ENCODE measurements at regions not wholly inside any gene's neighbourhood (a gene's known extent, or its start where the extent isn't known, plus 50 kb on each side); places are given as distances from the start of the nearest gene placed in this dataset.
"Not testable (repeated sequence)": the region's sequence is repeated elsewhere in the genome, so short reads cannot be mapped to it uniquely, and the experiment has no call there.

- no peaks in the 10 kb centered on the region for H3K36me3 ChIP-seq (ENCODE audit: control insufficient read depth in 2 of 3, insufficient read depth in 3 of 3, low read length in 3 of 3)
- H3K27ac ChIP-seq (ENCODE audit: low read depth in 2 of 2, low read length in 2 of 2), result no peak overlapping the region
- TF ChIP-seq, protein P1, sequence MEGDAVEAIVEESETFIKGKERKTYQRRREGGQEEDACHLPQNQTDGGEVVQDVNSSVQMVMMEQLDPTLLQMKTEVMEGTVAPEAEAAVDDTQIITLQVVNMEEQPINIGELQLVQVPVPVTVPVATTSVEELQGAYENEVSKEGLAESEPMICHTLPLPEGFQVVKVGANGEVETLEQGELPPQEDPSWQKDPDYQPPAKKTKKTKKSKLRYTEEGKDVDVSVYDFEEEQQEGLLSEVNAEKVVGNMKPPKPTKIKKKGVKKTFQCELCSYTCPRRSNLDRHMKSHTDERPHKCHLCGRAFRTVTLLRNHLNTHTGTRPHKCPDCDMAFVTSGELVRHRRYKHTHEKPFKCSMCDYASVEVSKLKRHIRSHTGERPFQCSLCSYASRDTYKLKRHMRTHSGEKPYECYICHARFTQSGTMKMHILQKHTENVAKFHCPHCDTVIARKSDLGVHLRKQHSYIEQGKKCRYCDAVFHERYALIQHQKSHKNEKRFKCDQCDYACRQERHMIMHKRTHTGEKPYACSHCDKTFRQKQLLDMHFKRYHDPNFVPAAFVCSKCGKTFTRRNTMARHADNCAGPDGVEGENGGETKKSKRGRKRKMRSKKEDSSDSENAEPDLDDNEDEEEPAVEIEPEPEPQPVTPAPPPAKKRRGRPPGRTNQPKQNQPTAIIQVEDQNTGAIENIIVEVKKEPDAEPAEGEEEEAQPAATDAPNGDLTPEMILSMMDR (IDR thresholded peaks at IDR 0.05; ENCODE audit: borderline replicate concordance, extremely low read depth, insufficient read depth), result no peak
- H3K27me3 ChIP-seq (ENCODE audit: control insufficient read depth, insufficient read depth, low read length), result no peaks in the 10 kb centered on the region
- FAIRE-seq (no peak), DNase-seq (no peak)
- intact Hi-C loops (cut with DNase I), result no loop called here
- H3K9me3 ChIP-seq (ENCODE audit: control insufficient read depth in 2 of 3, insufficient read depth in 1 of 3, low read length in 3 of 3), result no peaks in the 10 kb centered on the region
- no peak overlapping the region for H3K9ac ChIP-seq (ENCODE audit: low read length in 3 of 3)
- no peaks in the 10 kb centered on the region for H3K4me1 ChIP-seq (ENCODE audit: control insufficient read depth in 2 of 3, insufficient read depth in 2 of 3, low read depth in 1 of 3, low read length in 3 of 3)
- no peak overlapping the region for H3K4me3 ChIP-seq (ENCODE audit: low read length in 3 of 3)
Measured at GRCh38 chr2:83970217-83970929, 488.7 kb downstream of the SUCLG1 start.

DNA sequence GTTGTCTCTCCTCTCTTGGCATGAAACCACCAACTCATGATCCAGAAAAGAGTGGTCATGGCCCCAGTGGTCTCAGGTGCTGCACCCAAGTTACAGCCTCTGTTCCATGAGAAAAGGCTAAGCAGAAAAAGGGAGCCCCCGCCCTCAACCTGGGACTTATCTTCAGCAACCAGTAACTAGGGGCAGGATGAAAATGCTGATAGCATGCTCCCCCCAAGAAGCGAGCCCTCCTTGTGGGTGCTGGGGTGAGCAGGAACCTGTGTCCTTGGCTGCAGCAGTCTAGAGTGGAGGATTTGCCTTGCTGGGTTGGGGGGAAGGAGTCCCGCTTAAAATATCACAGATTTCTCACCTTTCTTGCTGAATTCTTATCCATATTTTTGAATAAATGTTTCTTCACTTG is 490.0 kb downstream of the SUCLG1 start:
- H3K4me1 ChIP-seq (ENCODE audit: control insufficient read depth in 2 of 3, insufficient read depth in 2 of 3, low read depth in 1 of 3, low read length in 3 of 3), result no peaks in the 10 kb centered on the region
- no peaks in the 10 kb centered on the region for H3K27me3 ChIP-seq (ENCODE audit: control insufficient read depth, insufficient read depth, low read length)
- TF ChIP-seq, protein P1 (IDR thresholded peaks at IDR 0.05; ENCODE audit: borderline replicate concordance, extremely low read depth, insufficient read depth), result no peak
- no peaks in the 10 kb centered on the region for H3K9me3 ChIP-seq (ENCODE audit: control insufficient read depth in 2 of 3, insufficient read depth in 1 of 3, low read length in 3 of 3)
- DNase-seq (peak in 1 of 5 donors; percentile 11), FAIRE-seq (no peak)
- H3K36me3 ChIP-seq (ENCODE audit: control insufficient read depth in 2 of 3, insufficient read depth in 3 of 3, low read length in 3 of 3), result no peaks in the 10 kb centered on the region
- H3K9ac ChIP-seq (ENCODE audit: low read length in 3 of 3), result no peak overlapping the region
- no peak overlapping the region for H3K27ac ChIP-seq (ENCODE audit: low read depth in 2 of 2, low read length in 2 of 2)
- intact Hi-C loops (cut with DNase I), result no loop called here
- no peak overlapping the region for H3K4me3 ChIP-seq (ENCODE audit: low read length in 3 of 3)

- H3K9ac ChIP-seq (ENCODE audit: low read length in 3 of 3), result no peak overlapping the region
- H3K9me3 ChIP-seq (ENCODE audit: control insufficient read depth in 2 of 3, insufficient read depth in 1 of 3, low read length in 3 of 3), result no peaks in the 10 kb centered on the region
- DNase-seq (no peak), FAIRE-seq (no peak)
- no peak overlapping the region for H3K4me3 ChIP-seq (ENCODE audit: low read length in 3 of 3)
- no peaks in the 10 kb centered on the region for H3K36me3 ChIP-seq (ENCODE audit: control insufficient read depth in 2 of 3, insufficient read depth in 3 of 3, low read length in 3 of 3)
- no peak overlapping the region for H3K27ac ChIP-seq (ENCODE audit: low read depth in 2 of 2, low read length in 2 of 2)
- intact Hi-C loops (cut with DNase I), result no loop called here
- no peaks in the 10 kb centered on the region for H3K27me3 ChIP-seq (ENCODE audit: control insufficient read depth, insufficient read depth, low read length)
- no peaks in the 10 kb centered on the region for H3K4me1 ChIP-seq (ENCODE audit: control insufficient read depth in 2 of 3, insufficient read depth in 2 of 3, low read depth in 1 of 3, low read length in 3 of 3)
- TF ChIP-seq, protein P1 (IDR thresholded peaks at IDR 0.05; ENCODE audit: borderline replicate concordance, extremely low read depth, insufficient read depth), result no peak
Measured at GRCh38 chr2:83967854-83968253, 491.2 kb downstream of the SUCLG1 start.

DNA sequence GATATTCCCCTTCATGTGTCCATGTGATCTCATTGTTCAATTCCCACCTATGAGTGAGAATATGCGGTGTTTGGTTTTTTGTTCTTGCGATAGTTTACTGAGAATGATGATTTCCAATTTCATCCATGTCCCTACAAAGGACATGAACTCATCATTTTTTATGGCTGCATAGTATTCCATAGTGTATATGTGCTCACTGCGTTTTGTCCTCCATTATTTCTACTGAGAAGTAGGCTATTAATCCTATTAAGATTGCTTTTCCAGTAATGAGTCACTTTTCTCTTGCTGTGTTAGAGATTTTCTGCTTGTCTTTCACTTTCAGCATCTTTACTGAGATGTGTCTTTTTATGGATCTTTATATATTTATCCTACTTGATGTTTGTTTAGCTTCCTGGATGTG is 492.1 kb downstream of the SUCLG1 start:
- H3K4me1 ChIP-seq (ENCODE audit: control insufficient read depth in 2 of 3, insufficient read depth in 2 of 3, low read depth in 1 of 3, low read length in 3 of 3); FAIRE-seq; DNase-seq; intact Hi-C loops (cut with DNase I); H3K36me3 ChIP-seq (ENCODE audit: control insufficient read depth in 2 of 3, insufficient read depth in 3 of 3, low read length in 3 of 3); H3K4me3 ChIP-seq (ENCODE audit: low read length in 3 of 3); H3K27me3 ChIP-seq (ENCODE audit: control insufficient read depth, insufficient read depth, low read length); H3K9ac ChIP-seq (ENCODE audit: low read length in 3 of 3); H3K9me3 ChIP-seq (ENCODE audit: control insufficient read depth in 2 of 3, insufficient read depth in 1 of 3, low read length in 3 of 3); H3K27ac ChIP-seq (ENCODE audit: low read depth in 2 of 2, low read length in 2 of 2): not testable (repeated sequence)
